Parathyroid adenoma (tissue), 2 donors: ENCODE measurements at regions not wholly inside any gene's neighbourhood (a gene's known extent, or its start where the extent isn't known, plus 50 kb on each side); places are given as distances from the start of the nearest gene placed in this dataset.

ENCODE experiments used
- H2AFZ ChIP-seq: fragments of 300-600 bp; sonication (generic); one replicate; pipeline ENCODE4 v1.7.0; 2017; ENCODE audit warnings: antibody characterized with exemption, mild to moderate bottlenecking
- H3K27ac ChIP-seq: fragments of 300-600 bp; sonication (generic); one replicate; pipeline ENCODE4 v1.7.0; 2017
- H3K27me3 ChIP-seq: fragments of 300-600 bp; sonication (generic); one replicate; pipeline ENCODE4 v1.7.0; 2017; ENCODE audit warnings: low read length; ENCODE audit not compliant: control insufficient read depth, insufficient read depth
- H3K36me3 ChIP-seq: fragments of 300-600 bp; sonication (generic); one replicate; pipeline ENCODE4 v1.7.0; 2017; ENCODE audit warnings: low read length; ENCODE audit not compliant: control insufficient read depth, insufficient read depth
- H3K4me1 ChIP-seq: fragments of 300-600 bp; sonication (generic); one replicate; pipeline ENCODE4 v1.7.0; 2017; ENCODE audit warnings: control low read depth
- H3K4me2 ChIP-seq: fragments of 300-600 bp; sonication (generic); one replicate; pipeline ENCODE4 v1.7.0; 2017; ENCODE audit warnings: low read length
- H3K4me3 ChIP-seq: fragments of 300-600 bp; sonication (generic); one replicate; pipeline ENCODE4 v1.7.0; 2017; ENCODE audit warnings: low read depth, low read length
- H3K79me2 ChIP-seq: fragments of 300-600 bp; sonication (generic); one replicate; pipeline ENCODE4 v1.7.0; 2017; ENCODE audit warnings: control low read depth
- H3K9ac ChIP-seq: fragments of 300-600 bp; sonication (generic); one replicate; pipeline ENCODE4 v1.7.0; 2017; ENCODE audit warnings: mild to moderate bottlenecking
- H3K9me3 ChIP-seq: fragments of 300-600 bp; sonication (generic); one replicate; pipeline ENCODE4 v1.7.0; 2017; ENCODE audit warnings: low read length; ENCODE audit not compliant: control insufficient read depth
- CTCF ChIP-seq: fragments of 300-600 bp; sonication (generic); IDR thresholded peaks from one replicate; pipeline ENCODE4 v1.7.0; 2017; ENCODE audit warnings: antibody characterized with exemption, mild to moderate bottlenecking
- donor health status: primary hyperparathyroidism.

DNA sequence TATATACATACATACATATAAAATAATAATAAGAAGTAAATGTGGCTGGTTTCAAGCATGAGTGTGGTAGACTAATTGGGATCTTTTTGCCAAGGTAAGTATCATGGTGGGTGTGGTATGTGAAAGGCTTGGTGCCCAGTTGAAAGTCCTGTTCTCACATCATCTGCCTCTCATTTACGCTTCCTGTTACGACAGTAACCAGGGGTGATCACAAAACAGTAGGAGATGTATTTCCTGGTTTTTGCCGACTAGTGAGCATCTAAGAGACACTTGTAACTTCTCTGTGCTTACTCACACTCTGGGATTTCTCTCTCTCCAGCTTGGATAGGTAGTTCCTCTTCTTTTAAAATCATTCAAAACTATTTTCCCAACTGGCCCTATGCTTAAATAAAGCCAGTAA, 1028.3 kb upstream of the NR2F2 start:
- Histone ChIP-seq H3K4me2 (no peak overlapping the region), H3K4me3 (no peak overlapping the region), H3K36me3 (no peaks in the 10 kb centered on the region), H3K27ac (no peak overlapping the region), H3K27me3 (no peaks in the 10 kb centered on the region), H2AFZ (no peak overlapping the region), H3K9ac (no peak overlapping the region), H3K9me3 (no peaks in the 10 kb centered on the region), H3K4me1 (no peaks in the 10 kb centered on the region), H3K79me2 (no peaks in the 10 kb centered on the region)
- no peak for TF ChIP-seq CTCF

GRCh38 chr15:95302809-95303208, 1027.7 kb upstream of the NR2F2 start:
- Histone ChIP-seq H3K36me3 (no peaks in the 10 kb centered on the region), H3K9ac (no peak overlapping the region), H3K4me3 (no peak overlapping the region), H3K27ac (no peak overlapping the region), H3K27me3 (no peaks in the 10 kb centered on the region), H3K4me2 (no peak overlapping the region), H2AFZ (no peak overlapping the region), H3K79me2 (no peaks in the 10 kb centered on the region), H3K4me1 (no peaks in the 10 kb centered on the region), H3K9me3 (no peaks in the 10 kb centered on the region)
- no peak for TF ChIP-seq CTCF

GRCh38 chr15:95303713-95304112, 1026.8 kb upstream of the NR2F2 start:
- Histone ChIP-seq H3K4me3 (no peak overlapping the region), H2AFZ (no peak overlapping the region), H3K36me3 (no peaks in the 10 kb centered on the region), H3K27me3 (no peaks in the 10 kb centered on the region), H3K9me3 (no peaks in the 10 kb centered on the region), H3K79me2 (no peaks in the 10 kb centered on the region), H3K4me2 (no peak overlapping the region), H3K4me1 (no peaks in the 10 kb centered on the region), H3K9ac (no peak overlapping the region), H3K27ac (peak overlapping the region; percentile 36)
- no peak for TF ChIP-seq CTCF

GRCh38 chr15:95304151-95304946, 1026.2 kb upstream of the NR2F2 start:
- no peak for TF ChIP-seq CTCF

DNA sequence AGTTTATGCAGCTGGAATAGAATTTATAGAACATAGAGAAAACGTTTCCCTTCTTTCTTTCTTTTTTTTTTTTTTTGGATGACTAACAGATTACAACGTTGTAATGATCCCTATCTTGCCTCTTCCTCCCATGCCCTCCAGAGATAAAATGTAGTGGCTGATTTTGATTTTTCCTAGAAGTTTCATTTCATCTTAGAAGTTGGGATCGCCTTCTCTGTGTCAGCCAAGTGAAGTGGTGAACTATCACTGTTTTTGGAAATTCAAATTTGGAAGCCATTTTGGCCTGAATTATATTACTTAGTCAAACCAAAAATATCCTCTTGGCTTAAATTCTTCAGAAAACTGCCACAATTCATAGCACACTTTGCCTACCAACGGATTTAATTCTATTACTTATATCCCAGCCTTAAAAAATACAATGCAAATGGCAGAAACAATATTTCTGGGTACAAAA, 1025.5 kb upstream of the NR2F2 start:
- H3K36me3 ChIP-seq, result no peaks in the 10 kb centered on the region
- H3K9ac ChIP-seq, result no peak overlapping the region
- H3K27me3 ChIP-seq, result no peaks in the 10 kb centered on the region
- H3K4me1 ChIP-seq, result no peaks in the 10 kb centered on the region
- no peaks in the 10 kb centered on the region for H3K79me2 ChIP-seq
- no peaks in the 10 kb centered on the region for H3K9me3 ChIP-seq
- H3K4me2 ChIP-seq, result no peak overlapping the region
- no peak overlapping the region for H3K4me3 ChIP-seq
- H2AFZ ChIP-seq, result no peak overlapping the region
- H3K27ac ChIP-seq, result no peak overlapping the region
- TF ChIP-seq CTCF, result no peak

More at GRCh38 chr15:95304151-95304946, 1026.2 kb upstream of the NR2F2 start:
- Histone ChIP-seq H3K79me2 (no peaks in the 10 kb centered on the region), H2AFZ (no peak overlapping the region), H3K36me3 (no peaks in the 10 kb centered on the region), H3K4me1 (no peaks in the 10 kb centered on the region), H3K9me3 (no peaks in the 10 kb centered on the region), H3K9ac (no peak overlapping the region), H3K27ac (peak overlapping the region; percentile 36), H3K4me2 (no peak overlapping the region), H3K4me3 (no peak overlapping the region), H3K27me3 (no peaks in the 10 kb centered on the region)
